ENCODE measurements at regions not wholly inside any gene's neighbourhood (a gene's known extent, or its start where the extent isn't known, plus 50 kb on each side); places are given as distances from the start of the nearest gene placed in this dataset.
A peak's percentile ranks its signal among the peaks of the same experiment; 100 is the strongest.

GRCh38 chr5:139745132-139745799 lies 50.3 kb upstream of the PSD2 start:
- TF ChIP-seq, protein P1, sequence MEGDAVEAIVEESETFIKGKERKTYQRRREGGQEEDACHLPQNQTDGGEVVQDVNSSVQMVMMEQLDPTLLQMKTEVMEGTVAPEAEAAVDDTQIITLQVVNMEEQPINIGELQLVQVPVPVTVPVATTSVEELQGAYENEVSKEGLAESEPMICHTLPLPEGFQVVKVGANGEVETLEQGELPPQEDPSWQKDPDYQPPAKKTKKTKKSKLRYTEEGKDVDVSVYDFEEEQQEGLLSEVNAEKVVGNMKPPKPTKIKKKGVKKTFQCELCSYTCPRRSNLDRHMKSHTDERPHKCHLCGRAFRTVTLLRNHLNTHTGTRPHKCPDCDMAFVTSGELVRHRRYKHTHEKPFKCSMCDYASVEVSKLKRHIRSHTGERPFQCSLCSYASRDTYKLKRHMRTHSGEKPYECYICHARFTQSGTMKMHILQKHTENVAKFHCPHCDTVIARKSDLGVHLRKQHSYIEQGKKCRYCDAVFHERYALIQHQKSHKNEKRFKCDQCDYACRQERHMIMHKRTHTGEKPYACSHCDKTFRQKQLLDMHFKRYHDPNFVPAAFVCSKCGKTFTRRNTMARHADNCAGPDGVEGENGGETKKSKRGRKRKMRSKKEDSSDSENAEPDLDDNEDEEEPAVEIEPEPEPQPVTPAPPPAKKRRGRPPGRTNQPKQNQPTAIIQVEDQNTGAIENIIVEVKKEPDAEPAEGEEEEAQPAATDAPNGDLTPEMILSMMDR (IDR thresholded peaks at IDR 0.05; ENCODE audit: extremely low read depth, missing control alignments) = no peak
- no peak for DNase-seq (ENCODE audit: low spot score)

DNA sequence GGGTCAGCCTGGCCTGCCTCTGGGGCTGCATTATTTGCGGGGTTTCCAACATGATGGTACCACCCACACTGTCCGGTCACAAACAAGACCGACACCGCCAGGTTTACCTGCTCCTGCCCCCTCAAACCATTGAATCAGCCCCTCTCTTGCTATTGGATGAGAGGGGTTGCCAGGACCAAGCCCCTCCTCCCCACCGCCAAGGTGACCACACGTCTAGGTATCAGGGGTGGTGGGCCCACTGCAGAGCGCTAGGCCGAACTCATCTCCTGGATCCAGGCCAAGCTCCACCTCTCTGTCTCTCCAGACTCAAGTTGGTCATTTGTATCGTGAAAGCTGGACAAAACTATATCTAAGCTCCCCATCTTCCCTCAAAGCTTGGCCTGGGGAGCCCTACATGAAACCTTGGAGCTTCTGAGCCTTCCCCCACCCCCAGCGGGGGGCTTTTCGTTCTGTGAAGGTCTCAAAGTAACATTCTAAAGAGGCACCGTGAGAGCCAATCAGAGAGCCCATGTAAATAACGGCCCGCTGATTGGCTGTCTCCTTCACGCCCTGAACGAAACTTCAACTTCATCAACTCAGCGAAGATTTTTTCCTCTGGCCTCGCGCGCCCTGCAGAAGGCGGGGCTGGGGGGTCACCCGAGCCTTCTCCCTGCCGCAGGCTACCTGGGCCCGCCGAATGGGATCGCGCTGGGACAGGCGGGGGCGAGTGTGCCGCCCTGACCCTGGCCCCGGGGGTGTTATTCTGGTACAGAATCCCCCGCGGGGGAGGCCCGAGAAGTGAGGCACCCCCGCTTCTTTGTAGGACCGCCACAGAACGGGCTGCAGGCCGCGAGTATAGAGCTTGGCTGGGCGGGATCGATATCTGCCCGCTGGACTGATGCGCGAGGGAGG lies 49.6 kb upstream of the PSD2 start:
- peak; percentile 73 for DNase-seq (ENCODE audit: low spot score)
- TF ChIP-seq, protein P1 (IDR thresholded peaks at IDR 0.05; ENCODE audit: extremely low read depth, missing control alignments) = no peak

Data from GM20000 (cell line).